ENCODE measurements at regions not wholly inside any gene's neighbourhood (a gene's known extent, or its start where the extent isn't known, plus 50 kb on each side); places are given as distances from the start of the nearest gene placed in this dataset.

DNA sequence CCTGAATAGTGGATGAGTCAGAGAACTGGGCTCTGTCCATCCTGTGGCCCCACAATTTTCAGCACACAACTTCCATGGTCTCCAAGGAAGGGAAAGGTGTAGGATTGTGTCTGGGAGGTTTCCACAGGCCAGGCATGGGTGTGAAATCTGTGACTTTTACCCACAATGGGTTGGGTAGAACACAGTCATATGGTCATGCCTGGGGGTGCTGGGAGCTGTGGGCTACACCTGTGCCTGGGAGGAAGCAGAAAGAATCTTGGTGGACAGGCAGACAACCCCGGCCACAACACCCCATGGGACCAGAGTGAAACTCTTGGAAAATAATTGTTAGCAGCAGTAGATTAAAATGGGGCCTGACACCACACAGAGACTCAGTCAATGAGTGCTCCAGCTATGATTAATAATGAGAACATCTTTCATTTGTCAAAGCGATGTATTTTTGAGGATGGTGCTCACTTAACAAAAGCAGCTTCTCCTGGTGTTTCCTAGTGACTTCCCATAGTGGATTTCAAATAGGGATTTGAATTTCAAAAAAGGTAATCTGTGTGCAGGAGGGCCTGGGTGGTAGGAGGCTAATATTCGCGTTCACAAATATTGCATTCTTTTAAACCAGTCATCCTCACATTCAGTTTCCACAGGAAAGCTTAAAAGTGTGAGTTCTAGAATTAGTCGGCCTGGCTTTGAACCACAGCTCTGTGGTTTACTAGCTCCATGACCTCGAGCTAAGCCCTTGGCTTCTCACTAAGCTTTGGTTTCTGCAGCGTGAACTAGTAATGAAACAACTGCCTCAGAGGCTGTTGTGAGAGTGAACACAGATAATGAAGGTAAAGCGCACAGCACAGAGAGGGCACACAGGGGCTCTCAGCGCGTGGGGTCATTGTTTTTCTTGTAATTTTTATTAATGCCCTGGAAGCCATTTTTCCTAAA, 89.3 kb upstream of the UQCRFS1 start:
- Histone ChIP-seq H3K9me3 (ENCODE audit: control insufficient read depth in 1 of 2, insufficient read depth in 1 of 2, low read length in 2 of 2) (peaks cover 0 to 14% of the 10 kb centered on the region in 2 experiments), H3K27ac (ENCODE audit: low read depth in 1 of 2, low read length in 2 of 2) (no peak overlapping the region), H3K27me3 (ENCODE audit: control insufficient read depth in 1 of 2, insufficient read depth in 2 of 2, low read length in 2 of 2) (no peaks in the 10 kb centered on the region), H3K4me3 (ENCODE audit: low read length) (no peak overlapping the region), H3K4me1 (ENCODE audit: insufficient read depth, low read length) (no peaks in the 10 kb centered on the region), H3K36me3 (ENCODE audit: insufficient read depth, low read length) (no peaks in the 10 kb centered on the region)
- no peaks in the 10 kb centered on the region for H3K4me1 Mint-ChIP-seq (ENCODE audit: low read depth)
- H3K4me3 Mint-ChIP-seq, result no peak overlapping the region
- CTCF ChIA-PET, result no interaction called here
- no peak overlapping the region for H3K27ac Mint-ChIP-seq
- H3K27me3 Mint-ChIP-seq, result peaks cover 29% of the 10 kb centered on the region
- ATAC-seq (ENCODE audit: poor library complexity) (no peak), DNase-seq (peak in 1 of 14 experiments; percentile 42)
- intact Hi-C loops (cut with DNase I, micrococcal nuclease), result loop anchor here in 1 of 2 experiments (5.0 kb wide), 1 partner anchor 605 kb away; no protein-coding TSS in a partner anchor
- no peaks in the 10 kb centered on the region for H3K36me3 Mint-ChIP-seq (ENCODE audit: low read depth)
- no peak for TF ChIP-seq CTCF (IDR thresholded peaks at IDR 0.05)
- POLR2A ChIA-PET, result no interaction called here
- H3K9me3 Mint-ChIP-seq, result no peaks in the 10 kb centered on the region

DNA sequence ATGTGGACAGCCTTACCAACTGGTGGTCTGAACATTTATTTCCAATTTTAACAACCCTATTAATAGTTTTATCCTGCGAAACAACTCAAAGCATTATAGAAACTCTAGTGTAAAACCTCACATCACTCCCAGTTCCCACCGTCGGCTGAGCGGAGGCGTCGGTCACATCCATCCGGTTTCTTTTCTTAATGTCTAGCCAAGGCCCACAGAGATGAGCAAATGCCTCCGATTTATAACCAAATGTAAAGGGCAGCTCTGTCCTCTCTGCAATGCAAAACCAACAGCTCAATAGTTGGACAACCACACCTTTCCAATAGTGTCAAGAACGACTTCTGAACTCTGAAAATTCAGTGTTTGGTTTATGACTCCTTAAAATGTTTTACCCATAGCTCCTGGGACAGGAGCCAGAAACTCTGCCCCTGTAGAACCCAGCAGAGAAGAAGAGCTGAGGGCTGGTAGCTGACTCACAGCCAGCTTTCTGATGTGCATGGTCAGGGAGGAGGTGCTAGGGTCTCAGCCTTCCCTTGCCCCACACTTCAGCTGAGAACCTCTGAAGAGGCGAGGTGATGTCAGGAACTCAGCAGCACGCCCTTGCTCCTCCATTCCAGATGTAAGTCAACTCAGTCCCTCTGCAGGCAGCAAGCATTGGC, 90.2 kb upstream of the UQCRFS1 start:
- Mint-ChIP-seq H3K9me3 (no peaks in the 10 kb centered on the region), H3K36me3 (ENCODE audit: low read depth) (no peaks in the 10 kb centered on the region), H3K27me3 (peaks cover 28% of the 10 kb centered on the region), H3K27ac (no peak overlapping the region), H3K4me3 (no peak overlapping the region), H3K4me1 (ENCODE audit: low read depth) (no peaks in the 10 kb centered on the region)
- Histone ChIP-seq H3K9me3 (ENCODE audit: control insufficient read depth in 1 of 2, insufficient read depth in 1 of 2, low read length in 2 of 2) (peaks cover 0 to 14% of the 10 kb centered on the region in 2 experiments), H3K36me3 (ENCODE audit: insufficient read depth, low read length) (no peaks in the 10 kb centered on the region), H3K27me3 (ENCODE audit: control insufficient read depth in 1 of 2, insufficient read depth in 2 of 2, low read length in 2 of 2) (peaks cover 0 to 3% of the 10 kb centered on the region in 2 experiments), H3K4me1 (ENCODE audit: insufficient read depth, low read length) (no peaks in the 10 kb centered on the region), H3K27ac (ENCODE audit: low read depth in 1 of 2, low read length in 2 of 2) (no peak overlapping the region), H3K4me3 (ENCODE audit: low read length) (no peak overlapping the region)
- ATAC-seq (ENCODE audit: poor library complexity), result no peak
- intact Hi-C loops (cut with DNase I, micrococcal nuclease), result loop anchor here in 1 of 2 experiments (5.0 kb wide), 1 partner anchor 604 kb away; no protein-coding TSS in a partner anchor
- ChIA-PET POLR2A (no interaction called here), CTCF (no interaction called here)
- DNase-seq, result no peak
- no peak for TF ChIP-seq CTCF (IDR thresholded peaks at IDR 0.05)

DNA sequence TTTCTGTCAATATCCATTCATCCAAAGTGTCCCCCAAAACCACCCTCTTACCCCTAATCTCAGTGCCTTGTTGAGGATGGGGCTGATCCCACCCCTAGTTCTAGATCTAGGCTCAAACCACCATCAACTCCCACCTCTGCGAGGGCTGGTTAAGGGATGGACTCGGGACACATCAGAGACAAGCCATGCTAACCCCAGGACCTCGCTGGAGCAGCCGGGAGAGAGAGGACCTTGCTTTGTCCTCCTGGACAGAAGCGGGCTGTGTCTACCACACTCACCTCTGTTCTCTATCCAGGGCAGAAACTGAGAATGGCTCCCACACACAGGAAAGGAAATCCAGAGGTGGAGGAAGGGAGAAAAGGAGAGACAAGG, 90.8 kb upstream of the UQCRFS1 start:
- H3K27ac ChIP-seq (ENCODE audit: low read depth in 1 of 2, low read length in 2 of 2), result no peak overlapping the region
- ATAC-seq (ENCODE audit: poor library complexity), result no peak
- H3K27ac Mint-ChIP-seq, result no peak overlapping the region
- H3K27me3 ChIP-seq (ENCODE audit: control insufficient read depth in 1 of 2, insufficient read depth in 2 of 2, low read length in 2 of 2), result peaks cover 0 to 3% of the 10 kb centered on the region in 2 experiments
- CTCF ChIA-PET, result no interaction called here
- POLR2A ChIA-PET, result no interaction called here
- H3K4me3 Mint-ChIP-seq, result no peak overlapping the region
- H3K4me1 Mint-ChIP-seq (ENCODE audit: low read depth), result no peaks in the 10 kb centered on the region
- no peaks in the 10 kb centered on the region for H3K4me1 ChIP-seq (ENCODE audit: insufficient read depth, low read length)
- no peak overlapping the region for H3K4me3 ChIP-seq (ENCODE audit: low read length)
- intact Hi-C loops (cut with DNase I, micrococcal nuclease), result loop anchor here in 1 of 2 experiments (5.0 kb wide), 1 partner anchor 604 kb away; no protein-coding TSS in a partner anchor
- no peaks in the 10 kb centered on the region for H3K36me3 Mint-ChIP-seq (ENCODE audit: low read depth)
- peaks cover 26% of the 10 kb centered on the region for H3K27me3 Mint-ChIP-seq
- H3K9me3 Mint-ChIP-seq, result no peaks in the 10 kb centered on the region
- no peak for DNase-seq
- no peak for TF ChIP-seq CTCF (IDR thresholded peaks at IDR 0.05)
- H3K9me3 ChIP-seq (ENCODE audit: control insufficient read depth in 1 of 2, insufficient read depth in 1 of 2, low read length in 2 of 2), result peaks cover 0 to 14% of the 10 kb centered on the region in 2 experiments
- no peaks in the 10 kb centered on the region for H3K36me3 ChIP-seq (ENCODE audit: insufficient read depth, low read length)
